ENCODE measurements at regions not wholly inside any gene's neighbourhood (a gene's known extent, or its start where the extent isn't known, plus 50 kb on each side); places are given as distances from the start of the nearest gene placed in this dataset.

DNA sequence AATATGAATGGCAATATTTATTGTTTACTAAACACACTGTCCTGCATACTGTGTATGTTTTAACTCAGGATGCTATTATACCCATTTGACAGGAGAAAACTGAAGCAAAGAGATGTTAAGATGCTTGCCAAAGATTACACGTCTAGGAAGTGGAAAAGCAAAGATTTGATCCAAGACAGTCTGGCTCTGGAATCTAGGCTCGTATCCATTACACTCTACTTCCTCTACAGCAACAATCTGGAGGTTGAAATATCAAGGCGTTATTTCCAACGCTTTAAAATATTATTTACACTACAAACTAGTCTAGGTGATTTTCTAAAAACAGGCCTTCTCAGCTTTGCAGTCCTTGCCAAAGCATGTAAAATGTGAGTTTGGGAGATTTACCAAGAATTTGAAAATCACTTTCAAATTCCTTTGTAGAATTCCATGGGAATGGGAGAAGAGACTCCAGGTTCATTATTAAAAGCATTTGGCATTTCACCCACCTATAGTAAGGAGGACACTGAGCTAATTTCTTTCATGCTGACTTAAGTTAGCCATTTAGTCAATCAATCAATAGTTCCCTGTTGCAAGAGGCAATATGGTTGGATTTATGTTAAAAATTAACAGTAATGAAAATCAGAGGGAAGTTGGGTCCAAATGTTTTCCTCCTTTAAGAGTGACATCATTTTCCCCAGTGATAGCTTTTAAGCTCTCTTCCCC, 356.3 kb upstream of the SMARCA2 start:
- CTCF ChIA-PET: no interaction called here
- POLR2A ChIA-PET: no interaction called here
- TF ChIP-seq, protein P1, sequence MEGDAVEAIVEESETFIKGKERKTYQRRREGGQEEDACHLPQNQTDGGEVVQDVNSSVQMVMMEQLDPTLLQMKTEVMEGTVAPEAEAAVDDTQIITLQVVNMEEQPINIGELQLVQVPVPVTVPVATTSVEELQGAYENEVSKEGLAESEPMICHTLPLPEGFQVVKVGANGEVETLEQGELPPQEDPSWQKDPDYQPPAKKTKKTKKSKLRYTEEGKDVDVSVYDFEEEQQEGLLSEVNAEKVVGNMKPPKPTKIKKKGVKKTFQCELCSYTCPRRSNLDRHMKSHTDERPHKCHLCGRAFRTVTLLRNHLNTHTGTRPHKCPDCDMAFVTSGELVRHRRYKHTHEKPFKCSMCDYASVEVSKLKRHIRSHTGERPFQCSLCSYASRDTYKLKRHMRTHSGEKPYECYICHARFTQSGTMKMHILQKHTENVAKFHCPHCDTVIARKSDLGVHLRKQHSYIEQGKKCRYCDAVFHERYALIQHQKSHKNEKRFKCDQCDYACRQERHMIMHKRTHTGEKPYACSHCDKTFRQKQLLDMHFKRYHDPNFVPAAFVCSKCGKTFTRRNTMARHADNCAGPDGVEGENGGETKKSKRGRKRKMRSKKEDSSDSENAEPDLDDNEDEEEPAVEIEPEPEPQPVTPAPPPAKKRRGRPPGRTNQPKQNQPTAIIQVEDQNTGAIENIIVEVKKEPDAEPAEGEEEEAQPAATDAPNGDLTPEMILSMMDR (IDR thresholded peaks at IDR 0.05; ENCODE audit: control extremely low read depth, extremely low read depth, low read depth, missing control alignments): no peak
- DNase-seq (ENCODE audit: extremely low spot score): no peak

DNA sequence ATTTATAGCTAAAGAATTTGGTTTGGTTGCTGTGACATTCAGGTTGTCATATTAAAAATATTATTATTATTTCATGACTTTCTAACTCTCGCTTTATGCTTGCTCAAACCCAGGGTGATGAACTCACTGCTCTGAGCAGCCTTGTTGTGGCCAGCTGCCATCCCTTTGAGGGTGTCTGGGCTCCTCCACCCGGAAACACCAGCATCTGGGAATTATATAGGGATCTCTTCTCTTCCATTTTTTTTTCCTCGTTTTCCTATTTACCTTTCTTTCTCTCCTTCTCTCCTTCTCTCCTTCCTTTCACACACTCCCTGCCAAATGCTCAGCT, 355.8 kb upstream of the SMARCA2 start:
- TF ChIP-seq, protein P1 (IDR thresholded peaks at IDR 0.05; ENCODE audit: control extremely low read depth, extremely low read depth, low read depth, missing control alignments): no peak
- ChIA-PET POLR2A (no interaction called here), CTCF (no interaction called here)
- DNase-seq (ENCODE audit: extremely low spot score): no peak

DNA sequence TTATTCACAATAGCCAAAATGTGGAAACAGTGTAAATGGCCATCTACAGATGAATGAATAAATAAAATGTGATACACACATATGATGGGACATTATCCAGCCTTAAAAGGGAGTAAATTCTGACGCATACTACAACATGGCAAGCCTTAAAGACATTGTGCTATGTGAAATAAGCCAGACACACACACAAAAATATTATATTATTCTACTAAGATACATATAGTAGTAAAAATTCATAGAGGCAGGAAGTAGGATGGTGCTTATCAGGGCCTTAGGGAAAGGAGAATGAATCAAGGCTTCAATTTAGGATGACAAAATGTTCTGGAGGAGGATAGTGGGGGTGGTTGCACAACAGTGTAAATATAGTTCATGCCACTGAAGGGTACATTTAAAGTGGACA, 346.7 kb upstream of the SMARCA2 start:
- POLR2A ChIA-PET: no interaction called here
- DNase-seq (ENCODE audit: extremely low spot score): no peak
- TF ChIP-seq, protein P1 (IDR thresholded peaks at IDR 0.05; ENCODE audit: control extremely low read depth, extremely low read depth, low read depth, missing control alignments): no peak
- CTCF ChIA-PET: no interaction called here

DNA sequence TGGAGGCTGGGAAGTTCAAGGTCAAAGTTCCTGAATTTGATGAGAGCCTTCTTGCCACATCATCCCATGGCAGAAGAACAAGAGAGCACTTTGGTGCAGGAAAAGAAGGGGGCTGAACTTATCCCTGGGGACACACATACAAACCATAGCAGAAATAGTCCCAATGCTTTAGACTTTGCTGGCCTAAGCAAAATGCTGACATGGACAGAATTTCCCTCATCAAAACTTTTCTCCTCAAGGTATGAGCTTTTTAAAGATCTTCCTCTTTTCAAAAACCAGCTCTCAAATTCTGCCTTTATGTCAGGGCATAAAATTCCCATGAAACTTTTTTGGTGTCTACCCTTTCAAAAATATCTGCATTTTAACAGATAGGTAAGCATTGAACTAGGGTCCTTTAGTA, 341.8 kb upstream of the SMARCA2 start:
- CTCF ChIA-PET: no interaction called here
- DNase-seq (ENCODE audit: extremely low spot score): no peak
- POLR2A ChIA-PET: no interaction called here
- TF ChIP-seq, protein P1 (IDR thresholded peaks at IDR 0.05; ENCODE audit: control extremely low read depth, extremely low read depth, low read depth, missing control alignments): no peak

DNA sequence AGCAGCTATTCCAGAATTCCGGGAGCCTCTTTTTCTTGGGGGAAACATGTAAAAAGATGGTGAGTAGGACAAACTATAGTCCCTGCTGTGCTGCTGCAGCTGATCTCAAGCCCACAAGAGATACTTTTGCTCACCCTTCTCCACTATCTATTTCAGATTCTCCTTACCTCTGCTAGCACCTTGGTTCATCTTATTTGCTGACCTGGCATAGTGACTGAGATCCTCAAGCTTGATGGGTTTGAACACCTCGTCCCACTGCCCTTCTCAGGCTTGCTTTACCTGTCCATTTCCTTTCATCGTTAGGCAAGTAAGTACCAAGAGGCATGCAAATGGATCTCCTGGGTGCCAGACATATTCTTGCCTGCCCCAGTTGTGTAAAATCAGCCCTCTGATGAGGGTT, 338.4 kb upstream of the SMARCA2 start:
- CTCF ChIA-PET: interaction anchor here (0.9 to 2.1 kb wide), 4 partner anchors 9 to 27 kb away, joined by 3 to 5 read pairs (median 4); no protein-coding TSS in a partner anchor
- POLR2A ChIA-PET: no interaction called here
- no peak for DNase-seq (ENCODE audit: extremely low spot score)
- TF ChIP-seq, protein P1 (IDR thresholded peaks at IDR 0.05; ENCODE audit: control extremely low read depth, extremely low read depth, low read depth, missing control alignments): no peak

DNA sequence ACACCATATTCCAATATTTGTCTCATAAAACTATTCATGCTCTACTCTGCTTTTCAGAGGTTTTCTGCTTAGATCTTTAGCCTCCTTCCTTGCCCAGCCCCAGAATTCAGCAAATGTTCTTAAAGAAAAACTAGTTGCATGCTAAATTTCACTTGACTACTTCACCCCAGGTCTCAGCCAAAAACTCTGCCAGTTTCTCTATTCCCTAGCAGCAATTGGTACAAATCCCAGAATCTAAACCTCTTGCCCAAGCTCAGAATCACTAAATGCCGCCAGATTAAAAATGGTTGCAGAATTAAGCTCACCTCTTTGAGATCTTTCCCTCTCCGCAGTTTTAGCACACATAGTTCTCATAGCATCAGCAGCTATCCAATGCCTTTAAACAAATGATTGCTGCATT, 331.2 kb upstream of the SMARCA2 start:
- TF ChIP-seq, protein P1 (IDR thresholded peaks at IDR 0.05; ENCODE audit: control extremely low read depth, extremely low read depth, low read depth, missing control alignments): no peak
- ChIA-PET CTCF (no interaction called here), POLR2A (no interaction called here)
- DNase-seq (ENCODE audit: extremely low spot score): no peak

DNA sequence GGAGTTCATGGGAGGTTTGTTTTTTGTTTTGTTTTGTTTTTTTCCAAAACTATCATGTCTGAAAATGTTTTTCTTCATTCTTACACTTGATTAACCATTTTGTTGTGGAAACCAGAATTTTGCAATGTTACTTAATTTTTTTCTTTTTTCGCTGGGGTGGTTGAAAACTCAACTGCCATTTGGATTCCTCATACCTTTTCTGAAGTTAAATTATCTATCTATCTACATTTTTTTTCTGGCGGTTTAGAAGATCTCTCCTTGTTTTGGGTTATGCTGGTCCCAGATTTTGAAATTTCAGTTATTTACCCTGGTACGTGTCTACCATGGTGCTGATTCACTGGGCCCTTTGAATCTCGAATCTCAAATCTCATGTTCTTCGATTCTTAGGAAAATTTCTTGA, 316.2 kb upstream of the SMARCA2 start:
- POLR2A ChIA-PET: no interaction called here
- TF ChIP-seq, protein P1 (IDR thresholded peaks at IDR 0.05; ENCODE audit: control extremely low read depth, extremely low read depth, low read depth, missing control alignments): no peak
- CTCF ChIA-PET: no interaction called here
- no peak for DNase-seq (ENCODE audit: extremely low spot score)

Data from GM10248 (cell line).